Mesendoderm (in vitro differentiated cells): ENCODE measurements at regions not wholly inside any gene's neighbourhood (a gene's known extent, or its start where the extent isn't known, plus 50 kb on each side); places are given as distances from the start of the nearest gene placed in this dataset.

ENCODE experiments used
- DNase-seq: peaks from one replicate; pipeline ENCODE4 v3.0.0; 2013
- H2AK5ac ChIP-seq: 2 replicates; pipeline ENCODE4 v1.6.1; 2013; ENCODE audit warnings: low read length, inconsistent platforms
- H2BK120ac ChIP-seq: 2 replicates; pipeline ENCODE4 v1.6.1; 2013; ENCODE audit warnings: low read depth, mild to moderate bottlenecking, low read length, moderate library complexity, mixed read lengths
- H2BK15ac ChIP-seq: replicated peaks from 2 replicates; pipeline ENCODE4 v1.6.1; 2013; ENCODE audit warnings: low read depth, mild to moderate bottlenecking, moderate library complexity
- H2BK5ac ChIP-seq: 2 replicates; pipeline ENCODE4 v1.6.1; 2013; ENCODE audit warnings: low read length, inconsistent platforms
- H3K18ac ChIP-seq: 2 replicates; pipeline ENCODE4 v1.6.1; 2013; ENCODE audit warnings: mild to moderate bottlenecking, low read length, mixed read lengths
- H3K23ac ChIP-seq: one replicate; pipeline ENCODE4 v1.6.1; 2013; ENCODE audit warnings: low read length
- H3K27ac ChIP-seq: 2 replicates; pipeline ENCODE4 v1.5.1; 2013; ENCODE audit warnings: low read depth, mild to moderate bottlenecking, inconsistent platforms, low read length, moderate library complexity
- H3K27me3 ChIP-seq: 2 replicates; pipeline ENCODE4 v1.6.1; 2013; ENCODE audit warnings: low read length, control low read depth, mild to moderate bottlenecking, inconsistent platforms; ENCODE audit not compliant: insufficient read depth, poor library complexity
- H3K36me3 ChIP-seq: 2 replicates; pipeline ENCODE4 v1.6.1; 2013; ENCODE audit warnings: low read length, inconsistent platforms; ENCODE audit not compliant: control insufficient read depth, insufficient read depth
- H3K4ac ChIP-seq: one replicate; pipeline ENCODE4 v1.6.1; 2013; ENCODE audit warnings: low read depth, mild to moderate bottlenecking, low read length, moderate library complexity
- H3K4me1 ChIP-seq: 2 replicates; pipeline ENCODE4 v1.6.1; 2013; ENCODE audit warnings: low read depth, low read length, inconsistent platforms; ENCODE audit not compliant: control insufficient read depth
- H3K4me2 ChIP-seq: 2 replicates; pipeline ENCODE4 v1.6.1; 2013; ENCODE audit warnings: low read length
- H3K4me3 ChIP-seq: 2 replicates; pipeline ENCODE4 v1.5.1; 2013; ENCODE audit warnings: mild to moderate bottlenecking, low read length
- H3K56ac ChIP-seq: one replicate; pipeline ENCODE4 v1.6.1; 2013; ENCODE audit warnings: low read length
- H3K79me1 ChIP-seq: 2 replicates; pipeline ENCODE4 v1.6.1; 2013; ENCODE audit warnings: low read length, inconsistent platforms
- H3K79me2 ChIP-seq: 2 replicates; pipeline ENCODE4 v1.6.1; 2013; ENCODE audit warnings: mild to moderate bottlenecking, low read length; ENCODE audit not compliant: control insufficient read depth, insufficient read depth
- H3K9ac ChIP-seq: 2 replicates; pipeline ENCODE4 v1.6.1; 2013; ENCODE audit warnings: low read length, inconsistent platforms
- H4K5ac ChIP-seq: one replicate; pipeline ENCODE4 v1.6.1; 2013; ENCODE audit warnings: low read length
- H4K8ac ChIP-seq: one replicate; pipeline ENCODE4 v1.6.1; 2013; ENCODE audit warnings: low read depth, mild to moderate bottlenecking, control low read depth, low read length, moderate library complexity
- WGBS: extraction: QIAGEN DNeasy Blood & Tissue Kit; methylation state at CpG from one replicate; pipeline ENCODE4 v1.1.7; 2013; ENCODE audit warnings: low lambda C conversion rate, missing lambda C conversion rate; ENCODE audit not compliant: insufficient coverage; ENCODE audit errors: extremely low coverage; 5-methylcytosine and 5-hydroxymethylcytosine counted together

DNA sequence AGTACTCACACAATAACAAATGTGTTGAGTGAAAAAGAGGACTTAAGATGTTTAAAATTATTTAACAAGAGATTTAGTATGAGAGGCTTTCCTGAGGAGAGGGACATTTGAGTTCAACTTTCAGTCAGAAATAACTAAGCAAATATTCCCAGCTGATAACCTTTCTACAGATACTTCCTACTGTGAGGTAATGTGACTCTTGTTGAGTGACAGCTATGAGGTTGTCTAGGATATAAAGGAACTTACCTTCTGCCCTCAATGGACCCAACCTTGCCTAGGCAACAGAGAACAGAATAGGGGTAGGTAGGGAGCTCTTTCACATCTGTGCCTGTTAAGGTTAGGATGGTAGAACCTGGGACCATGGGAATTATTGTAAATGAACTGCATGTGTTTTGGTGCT is 54.7 kb downstream of the GLUD2 start:
- no peaks in the 10 kb centered on the region for H3K27me3 ChIP-seq
- H4K8ac ChIP-seq, result no peak overlapping the region
- no peak overlapping the region for H3K23ac ChIP-seq
- no peak overlapping the region for H3K18ac ChIP-seq
- no peaks in the 10 kb centered on the region for H3K36me3 ChIP-seq
- no peaks in the 10 kb centered on the region for H3K79me2 ChIP-seq
- H2BK120ac ChIP-seq, result no peak overlapping the region
- no peaks in the 10 kb centered on the region for H3K4me1 ChIP-seq
- H3K56ac ChIP-seq, result no peak overlapping the region
- no peak overlapping the region for H2BK5ac ChIP-seq
- no peak overlapping the region for H3K4me2 ChIP-seq
- H3K27ac ChIP-seq, result no peak overlapping the region
- no peak overlapping the region for H3K9ac ChIP-seq
- H2AK5ac ChIP-seq, result no peak overlapping the region
- no peaks in the 10 kb centered on the region for H3K79me1 ChIP-seq
- H2BK15ac ChIP-seq, result no peak overlapping the region
- no peak overlapping the region for H3K4me3 ChIP-seq
- no peak for DNase-seq
- H3K4ac ChIP-seq, result no peak overlapping the region
- no peak overlapping the region for H4K5ac ChIP-seq

DNA sequence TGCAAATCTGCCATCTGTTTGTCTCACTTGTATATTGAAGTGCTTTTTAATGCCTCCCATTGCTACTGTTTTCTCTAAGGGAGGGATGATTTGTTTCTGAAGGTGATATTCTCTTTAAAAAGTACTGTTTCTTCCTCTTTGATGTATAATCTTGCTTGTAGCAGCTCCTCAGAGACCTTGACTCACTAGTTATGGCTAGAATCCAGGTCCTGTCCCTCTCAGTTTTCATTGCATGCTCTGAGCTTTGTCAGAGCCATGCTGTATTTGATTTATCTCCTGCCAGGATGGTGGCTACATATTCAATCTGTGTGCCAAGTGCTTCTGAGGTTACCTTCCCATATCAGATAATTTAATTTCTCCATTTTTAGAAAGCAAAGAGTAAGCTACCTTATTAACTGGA is 56.0 kb downstream of the GLUD2 start:
- no peaks in the 10 kb centered on the region for H3K27me3 ChIP-seq
- no peak overlapping the region for H3K18ac ChIP-seq
- no peaks in the 10 kb centered on the region for H3K36me3 ChIP-seq
- no peak overlapping the region for H2BK5ac ChIP-seq
- H2AK5ac ChIP-seq, result no peak overlapping the region
- no peak overlapping the region for H3K23ac ChIP-seq
- no peak overlapping the region for H3K27ac ChIP-seq
- no peak overlapping the region for H3K4me3 ChIP-seq
- H3K56ac ChIP-seq, result no peak overlapping the region
- H3K4ac ChIP-seq, result no peak overlapping the region
- no peaks in the 10 kb centered on the region for H3K79me2 ChIP-seq
- H3K79me1 ChIP-seq, result no peaks in the 10 kb centered on the region
- H2BK15ac ChIP-seq, result no peak overlapping the region
- no peak overlapping the region for H3K9ac ChIP-seq
- no peak overlapping the region for H4K5ac ChIP-seq
- DNase-seq, result no peak
- no peaks in the 10 kb centered on the region for H3K4me1 ChIP-seq
- H2BK120ac ChIP-seq, result no peak overlapping the region
- no peak overlapping the region for H4K8ac ChIP-seq
- H3K4me2 ChIP-seq, result no peak overlapping the region

DNA sequence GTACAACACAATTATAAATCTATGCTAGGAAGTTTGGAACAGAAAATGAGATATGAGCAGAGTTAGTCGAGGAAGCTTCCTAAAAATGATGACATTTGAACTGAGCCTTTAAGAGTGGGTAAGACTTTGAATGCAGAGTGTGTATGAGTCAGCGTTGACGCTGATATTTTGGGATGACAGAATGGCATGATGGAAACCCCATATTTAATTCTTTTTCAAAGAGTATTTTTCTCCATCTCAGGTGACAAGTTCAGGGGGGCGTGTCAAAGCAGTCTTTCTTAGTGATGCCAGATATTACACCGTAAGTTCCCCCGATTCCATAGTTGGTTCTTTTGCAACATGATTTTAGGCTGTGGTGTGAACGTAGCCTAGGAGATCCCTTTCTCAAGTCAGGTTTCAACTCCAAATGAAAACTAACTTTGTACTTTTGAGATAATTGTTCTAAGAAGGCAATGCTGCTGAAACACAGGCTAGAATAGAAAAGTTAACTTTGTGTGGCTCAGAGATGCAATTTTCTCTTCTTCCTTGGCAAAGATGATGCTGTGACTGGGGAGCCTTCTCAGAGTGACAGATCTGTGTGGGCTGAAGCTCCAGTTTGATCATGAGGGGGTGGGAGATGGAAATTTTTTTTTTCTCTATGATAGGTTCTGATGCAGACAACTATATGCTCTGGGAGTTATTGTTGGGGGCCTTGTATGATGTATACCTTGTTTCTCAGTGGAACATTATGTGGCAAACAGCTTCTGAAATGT is 59.2 kb downstream of the GLUD2 start:
- H4K8ac ChIP-seq, result no peak overlapping the region
- H3K27ac ChIP-seq, result no peak overlapping the region

DNA sequence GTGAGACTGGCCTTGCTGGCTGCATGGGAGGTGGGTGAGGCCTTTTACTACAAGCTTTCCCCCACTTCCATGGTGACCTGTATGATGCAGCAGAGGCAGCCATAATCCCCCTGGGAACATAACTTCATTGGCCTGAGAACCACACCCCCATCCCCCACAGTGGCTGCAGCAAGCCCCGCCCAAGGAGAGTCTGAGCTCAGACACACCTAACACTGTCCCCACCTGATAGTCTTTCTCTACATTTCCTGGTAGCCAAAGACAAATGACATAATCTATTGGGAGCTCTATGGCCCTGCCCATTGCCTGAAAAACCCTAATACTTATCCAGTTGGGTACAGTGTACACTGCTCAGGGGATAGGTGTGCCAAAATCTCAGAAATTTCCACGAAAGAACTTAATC is 62.6 kb downstream of the GLUD2 start:
- Histone ChIP-seq H2BK120ac (no peak overlapping the region), H3K4me2 (no peak overlapping the region), H3K79me1 (no peaks in the 10 kb centered on the region), H2AK5ac (no peak overlapping the region), H2BK5ac (no peak overlapping the region), H3K23ac (no peak overlapping the region), H3K27me3 (no peaks in the 10 kb centered on the region), H3K4ac (no peak overlapping the region), H4K5ac (no peak overlapping the region), H3K36me3 (no peaks in the 10 kb centered on the region), H3K18ac (no peak overlapping the region), H3K79me2 (no peaks in the 10 kb centered on the region), H3K4me1 (no peaks in the 10 kb centered on the region), H3K27ac (no peak overlapping the region), H3K56ac (no peak overlapping the region), H3K4me3 (no peak overlapping the region), H4K8ac (no peak overlapping the region), H3K9ac (no peak overlapping the region), H2BK15ac (no peak overlapping the region)
- WGBS, result no CpG with 5 or more reads among the region's 2 CpGs
- DNase-seq, result no peak

More for the DNA sequence above, 59.2 kb downstream of the GLUD2 start:
- no peaks in the 10 kb centered on the region for H3K27me3 ChIP-seq
- H3K79me2 ChIP-seq, result no peaks in the 10 kb centered on the region
- H3K9ac ChIP-seq, result no peak overlapping the region
- H3K4ac ChIP-seq, result no peak overlapping the region
- H4K5ac ChIP-seq, result no peak overlapping the region
- DNase-seq, result no peak
- no peak overlapping the region for H2BK5ac ChIP-seq
- H3K36me3 ChIP-seq, result no peaks in the 10 kb centered on the region
- H2BK15ac ChIP-seq, result no peak overlapping the region
- H3K4me1 ChIP-seq, result no peaks in the 10 kb centered on the region
- H3K18ac ChIP-seq, result no peak overlapping the region
- H3K4me3 ChIP-seq, result no peak overlapping the region
- no peak overlapping the region for H3K23ac ChIP-seq
- H3K56ac ChIP-seq, result no peak overlapping the region
- WGBS, result no CpG with 5 or more reads among the region's 7 CpGs
- H2AK5ac ChIP-seq, result no peak overlapping the region
- no peak overlapping the region for H3K4me2 ChIP-seq
- no peaks in the 10 kb centered on the region for H3K79me1 ChIP-seq
- no peak overlapping the region for H2BK120ac ChIP-seq

DNA sequence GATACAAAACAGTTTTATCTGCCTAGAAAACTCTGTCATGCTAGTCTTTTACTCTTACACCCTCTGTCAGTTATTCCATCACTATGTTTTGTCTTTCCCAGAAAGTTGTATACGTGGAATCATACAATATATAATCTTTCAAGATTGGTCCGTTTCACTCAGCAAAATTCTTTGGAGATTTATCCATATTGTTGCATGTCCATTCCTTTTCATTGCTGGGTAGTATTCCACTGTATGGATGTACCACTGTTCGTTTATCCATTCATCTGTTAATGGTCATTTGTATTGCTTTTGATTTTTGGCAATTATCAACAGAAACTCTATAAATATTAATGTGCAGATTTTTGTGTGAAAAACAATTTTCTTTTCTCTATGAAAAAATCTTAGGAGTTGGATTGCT is 63.1 kb downstream of the GLUD2 start:
- Histone ChIP-seq H3K27me3 (no peaks in the 10 kb centered on the region), H3K4me1 (no peaks in the 10 kb centered on the region), H4K5ac (no peak overlapping the region), H2BK15ac (no peak overlapping the region), H2AK5ac (no peak overlapping the region), H3K79me1 (no peaks in the 10 kb centered on the region), H3K4ac (no peak overlapping the region), H3K56ac (no peak overlapping the region), H2BK5ac (no peak overlapping the region), H2BK120ac (no peak overlapping the region), H3K23ac (no peak overlapping the region), H4K8ac (no peak overlapping the region), H3K9ac (no peak overlapping the region), H3K4me2 (no peak overlapping the region), H3K18ac (no peak overlapping the region), H3K4me3 (no peak overlapping the region), H3K79me2 (no peaks in the 10 kb centered on the region), H3K36me3 (no peaks in the 10 kb centered on the region), H3K27ac (no peak overlapping the region)
- WGBS, result no CpG with 5 or more reads among the region's 3 CpGs
- DNase-seq, result no peak

DNA sequence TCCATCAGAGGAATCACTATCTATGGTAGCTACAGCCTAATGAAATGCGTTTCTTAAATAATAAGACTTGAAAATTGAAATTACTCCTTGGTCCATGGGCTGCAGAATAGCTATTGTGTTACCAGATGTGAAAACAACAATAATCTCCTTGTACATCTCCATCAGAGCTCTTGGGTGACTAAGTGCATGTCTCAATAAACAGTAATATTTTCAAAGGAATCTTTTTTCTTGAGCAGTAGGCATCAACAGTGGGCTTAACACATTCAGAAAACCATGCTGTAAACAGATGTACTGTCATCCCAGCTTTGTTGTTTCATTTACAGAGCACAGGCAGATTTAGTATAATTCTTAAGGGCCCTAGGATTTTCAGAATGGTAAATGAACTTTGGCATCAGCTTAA is 67.3 kb downstream of the GLUD2 start:
- WGBS, result no CpG with 5 or more reads among the region's 1 CpG
- no peak overlapping the region for H3K4ac ChIP-seq
- no peak overlapping the region for H3K18ac ChIP-seq
- H3K79me2 ChIP-seq, result no peaks in the 10 kb centered on the region
- no peaks in the 10 kb centered on the region for H3K36me3 ChIP-seq
- H3K4me3 ChIP-seq, result no peak overlapping the region
- H3K9ac ChIP-seq, result no peak overlapping the region
- H4K5ac ChIP-seq, result no peak overlapping the region
- no peaks in the 10 kb centered on the region for H3K4me1 ChIP-seq
- no peak overlapping the region for H3K56ac ChIP-seq
- H3K27ac ChIP-seq, result no peak overlapping the region
- no peak overlapping the region for H3K4me2 ChIP-seq
- no peaks in the 10 kb centered on the region for H3K79me1 ChIP-seq
- no peak overlapping the region for H2BK5ac ChIP-seq
- no peak overlapping the region for H2BK15ac ChIP-seq
- no peak overlapping the region for H2BK120ac ChIP-seq
- H4K8ac ChIP-seq, result no peak overlapping the region
- H2AK5ac ChIP-seq, result no peak overlapping the region
- DNase-seq, result no peak
- H3K27me3 ChIP-seq, result no peaks in the 10 kb centered on the region
- H3K23ac ChIP-seq, result no peak overlapping the region
